Activated naive CD4-positive, alpha-beta T cell treated with anti-CD3 and anti-CD28 coated beads, Interleukin-2, amount 50 U/mL, for 24 hours (primary cell): ENCODE measurements at regions not wholly inside any gene's neighbourhood (a gene's known extent, or its start where the extent isn't known, plus 50 kb on each side); places are given as distances from the start of the nearest gene placed in this dataset.
"Not testable (repeated sequence)": the region's sequence is repeated elsewhere in the genome, so short reads cannot be mapped to it uniquely, and the experiment has no call there.

ENCODE experiments used
- H3K27ac Mint-ChIP-seq: one replicate; pipeline ENCODE4 v1.8.0; 2021; ENCODE audit warnings: mild to moderate bottlenecking, mixed read lengths
- H3K27me3 Mint-ChIP-seq: one replicate; pipeline ENCODE4 v1.8.0; 2021; ENCODE audit warnings: mixed read lengths
- H3K36me3 Mint-ChIP-seq: one replicate; pipeline ENCODE4 v1.8.0; 2021; ENCODE audit warnings: mixed read lengths
- H3K4me1 Mint-ChIP-seq: one replicate; pipeline ENCODE4 v1.8.0; 2021; ENCODE audit warnings: mixed read lengths
- H3K4me3 Mint-ChIP-seq: one replicate; pipeline ENCODE4 v1.8.0; 2021; ENCODE audit warnings: mild to moderate bottlenecking, mixed read lengths
- H3K9me3 Mint-ChIP-seq: one replicate; pipeline ENCODE4 v1.8.0; 2021; ENCODE audit warnings: mixed read lengths

DNA sequence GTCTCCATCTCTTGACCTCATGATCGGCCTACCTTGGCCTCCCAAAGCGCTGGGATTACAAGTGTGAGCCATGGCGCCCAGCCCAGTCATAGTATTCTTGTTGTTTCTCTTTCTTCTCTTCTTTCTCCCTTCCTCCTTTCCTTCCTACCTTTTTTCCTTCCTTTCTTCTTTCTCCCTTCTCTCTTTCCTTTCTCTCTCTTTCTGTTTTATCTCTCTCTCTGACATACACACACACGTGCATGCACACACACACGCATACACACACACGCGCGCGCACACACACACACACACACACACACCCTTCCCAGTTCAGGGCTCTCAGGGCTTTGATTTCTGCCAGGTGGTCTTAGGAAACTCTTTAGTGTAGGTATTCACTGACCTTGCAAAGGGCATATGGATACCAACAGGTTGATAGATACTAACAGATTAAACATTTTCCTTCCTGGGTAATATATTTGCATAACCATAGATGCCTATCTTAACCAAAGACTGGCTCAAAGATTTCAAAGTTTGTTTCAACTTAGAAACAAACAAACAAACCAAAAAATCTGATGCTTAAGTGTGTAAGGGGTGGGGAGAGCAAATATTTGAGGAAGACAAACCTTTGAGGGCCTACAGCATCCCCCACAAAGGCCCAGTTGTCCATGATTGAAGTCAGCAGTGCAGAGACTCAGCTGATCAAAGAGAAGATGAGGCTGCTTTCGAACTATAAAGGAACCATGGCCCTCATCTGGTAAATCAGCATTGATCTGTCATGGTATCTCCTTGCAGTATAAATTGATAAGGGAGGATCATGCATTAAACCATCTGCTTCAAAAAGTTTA, 288.2 kb upstream of the SEMA6A start:
- no peaks in the 10 kb centered on the region for H3K4me1 Mint-ChIP-seq
- no peaks in the 10 kb centered on the region for H3K36me3 Mint-ChIP-seq
- H3K27ac Mint-ChIP-seq, result no peak overlapping the region
- no peaks in the 10 kb centered on the region for H3K9me3 Mint-ChIP-seq
- no peak overlapping the region for H3K4me3 Mint-ChIP-seq
- peaks cover 3% of the 10 kb centered on the region for H3K27me3 Mint-ChIP-seq

DNA sequence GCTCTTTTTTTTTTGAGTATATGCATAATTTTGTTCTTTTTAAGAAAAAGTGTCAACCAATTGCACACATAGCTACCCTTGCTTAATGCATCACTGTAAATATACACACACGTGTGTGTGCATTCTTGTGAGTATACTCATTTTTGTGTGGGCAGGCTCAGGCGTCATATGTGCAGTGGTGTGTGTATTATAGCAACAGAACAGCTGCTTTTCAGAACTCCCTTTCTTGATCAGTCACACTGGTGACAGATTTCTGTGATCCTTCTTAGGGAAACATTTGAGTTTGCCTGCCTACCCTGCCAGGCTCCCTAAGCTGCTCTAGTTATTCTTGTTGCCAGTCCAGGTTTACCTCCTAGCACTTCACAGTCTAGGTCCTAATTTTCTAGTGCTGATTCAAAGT, 287.0 kb upstream of the SEMA6A start:
- Mint-ChIP-seq H3K4me3 (no peak overlapping the region), H3K36me3 (no peaks in the 10 kb centered on the region), H3K27ac (no peak overlapping the region), H3K27me3 (peaks cover 3% of the 10 kb centered on the region), H3K4me1 (no peaks in the 10 kb centered on the region), H3K9me3 (no peaks in the 10 kb centered on the region)

DNA sequence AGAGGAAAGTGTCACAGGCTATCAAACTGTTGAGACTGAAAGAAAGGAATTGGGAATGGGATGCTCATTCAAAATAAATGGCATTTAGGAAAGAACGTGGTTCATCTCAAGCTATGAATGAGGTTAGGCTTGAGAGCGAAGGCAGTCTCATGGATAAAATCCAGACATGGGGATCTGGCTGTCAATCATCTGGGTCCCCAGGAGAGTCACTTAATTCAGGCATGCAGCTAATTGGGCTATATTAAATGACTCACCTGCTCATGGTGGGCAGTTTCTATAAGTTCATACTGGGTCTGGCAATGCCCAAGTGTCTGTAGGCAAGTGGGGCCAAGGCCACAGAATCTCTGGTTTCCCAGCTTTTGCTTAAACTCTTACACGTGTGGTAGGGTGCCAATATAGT, 286.5 kb upstream of the SEMA6A start:
- H3K36me3 Mint-ChIP-seq, result no peaks in the 10 kb centered on the region

DNA sequence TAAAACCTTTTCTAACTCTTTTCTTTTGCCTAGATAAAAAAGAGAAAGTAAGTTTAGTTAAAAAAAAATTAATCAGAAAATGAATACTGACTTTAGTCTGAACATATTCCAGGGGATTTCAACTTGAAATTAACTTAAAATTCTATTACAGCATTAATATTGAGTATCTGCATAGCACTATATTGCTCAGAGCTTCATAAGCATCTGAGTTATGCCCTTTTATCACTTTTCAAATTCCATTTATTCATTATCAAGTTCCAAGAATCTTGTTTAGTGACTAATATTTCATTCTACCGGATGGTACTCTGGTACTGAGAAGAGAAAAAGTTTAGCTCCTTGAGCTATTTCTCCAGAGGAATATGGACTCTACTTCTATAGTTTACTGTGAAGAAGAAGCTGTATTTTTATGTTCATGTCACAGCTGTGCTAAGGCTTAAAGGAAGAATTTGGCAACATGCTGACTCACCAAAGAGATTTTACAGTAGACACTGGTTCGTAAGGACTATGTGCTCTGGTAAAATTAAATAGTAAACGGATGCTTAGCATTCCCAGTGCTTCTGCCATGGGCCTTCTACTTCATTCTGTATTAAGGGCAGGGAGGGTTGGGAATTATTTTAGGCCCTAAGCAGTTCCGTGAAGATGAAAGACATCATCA, 285.2 kb upstream of the SEMA6A start:
- Mint-ChIP-seq H3K27me3 (peaks cover 3% of the 10 kb centered on the region), H3K9me3 (no peaks in the 10 kb centered on the region), H3K27ac (no peak overlapping the region), H3K36me3 (no peaks in the 10 kb centered on the region), H3K4me3 (no peak overlapping the region), H3K4me1 (no peaks in the 10 kb centered on the region)

More for the DNA sequence above, 286.5 kb upstream of the SEMA6A start:
- Mint-ChIP-seq H3K4me1 (no peaks in the 10 kb centered on the region), H3K4me3 (no peak overlapping the region), H3K9me3 (no peaks in the 10 kb centered on the region), H3K27ac (no peak overlapping the region), H3K27me3 (peaks cover 3% of the 10 kb centered on the region)

DNA sequence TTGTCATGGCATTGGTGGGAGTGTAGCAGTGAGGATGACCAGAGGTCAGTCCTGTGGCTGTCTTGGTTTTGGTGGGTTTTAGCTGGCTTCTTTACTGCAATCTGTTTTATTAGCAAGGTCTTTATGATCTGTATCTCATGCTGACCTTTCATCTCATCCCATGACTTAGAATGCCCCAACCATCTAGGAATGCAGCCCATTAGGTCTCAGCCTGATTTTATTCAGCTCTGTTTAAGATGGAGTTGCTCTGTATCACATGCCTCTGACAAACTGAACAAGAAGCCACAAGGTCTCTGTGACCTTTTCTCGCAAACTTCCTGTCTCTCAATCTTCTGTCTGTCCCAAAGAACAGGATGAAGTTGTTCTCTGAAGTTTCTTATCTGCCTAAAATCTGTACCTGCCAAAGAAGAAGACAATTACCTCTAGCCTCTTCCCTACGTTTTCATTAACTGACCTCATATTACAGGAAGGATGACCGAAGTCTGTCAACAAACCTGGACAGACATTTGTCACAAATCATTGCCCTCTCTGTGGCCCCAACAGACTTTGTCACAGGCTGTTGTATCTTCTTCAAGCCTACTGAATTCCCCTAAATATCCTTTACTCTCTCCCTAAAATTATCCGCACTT, 284.2 kb upstream of the SEMA6A start:
- no peaks in the 10 kb centered on the region for H3K4me1 Mint-ChIP-seq
- H3K27ac Mint-ChIP-seq, result no peak overlapping the region
- no peaks in the 10 kb centered on the region for H3K9me3 Mint-ChIP-seq
- no peaks in the 10 kb centered on the region for H3K36me3 Mint-ChIP-seq
- H3K27me3 Mint-ChIP-seq, result peaks cover 3% of the 10 kb centered on the region
- H3K4me3 Mint-ChIP-seq, result no peak overlapping the region

DNA sequence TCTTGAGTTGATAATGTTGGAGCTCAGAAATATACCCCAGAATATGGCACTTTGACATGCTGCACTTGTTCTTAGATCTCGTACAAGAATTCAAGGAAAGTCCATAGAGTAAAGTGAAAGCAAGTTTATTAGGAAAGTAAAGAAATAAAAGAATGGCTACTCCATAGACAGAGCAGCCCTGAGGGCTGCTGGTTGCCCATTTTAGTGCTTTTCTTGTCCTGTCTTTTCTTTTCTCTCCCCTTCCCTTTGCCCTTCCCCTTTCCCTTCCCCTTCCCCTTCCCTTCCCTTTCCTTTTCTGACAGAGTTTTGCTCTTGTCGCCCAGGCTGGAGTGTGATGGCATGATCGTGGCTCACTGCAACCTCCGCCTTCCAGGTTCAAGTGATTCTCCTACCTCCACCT, 283.4 kb upstream of the SEMA6A start:
- not testable (repeated sequence) for H3K27ac Mint-ChIP-seq, H3K4me3 Mint-ChIP-seq, H3K27me3 Mint-ChIP-seq, H3K9me3 Mint-ChIP-seq, H3K36me3 Mint-ChIP-seq, H3K4me1 Mint-ChIP-seq

DNA sequence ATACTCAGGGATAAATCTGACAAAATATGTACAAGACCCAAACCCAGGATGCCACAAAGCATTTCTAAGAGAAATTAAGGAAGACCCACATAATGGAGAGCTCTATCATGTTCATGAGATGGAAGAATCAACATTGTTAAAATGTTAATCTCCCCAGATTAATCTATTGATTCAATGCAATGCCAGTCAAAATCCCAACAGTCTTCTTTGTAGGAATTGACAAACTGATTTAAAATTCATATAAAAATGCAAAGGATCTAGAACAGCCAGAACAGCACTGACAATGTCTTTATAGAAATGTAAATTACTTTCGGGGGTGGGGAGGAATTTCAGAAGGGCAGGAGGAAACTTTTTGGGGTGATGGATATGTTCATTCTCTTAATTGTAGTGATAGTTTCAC, 281.6 kb upstream of the SEMA6A start:
- Mint-ChIP-seq H3K4me1 (no peaks in the 10 kb centered on the region), H3K27me3 (peaks cover 2% of the 10 kb centered on the region), H3K27ac (no peak overlapping the region), H3K9me3 (no peaks in the 10 kb centered on the region), H3K36me3 (no peaks in the 10 kb centered on the region), H3K4me3 (no peak overlapping the region)

DNA sequence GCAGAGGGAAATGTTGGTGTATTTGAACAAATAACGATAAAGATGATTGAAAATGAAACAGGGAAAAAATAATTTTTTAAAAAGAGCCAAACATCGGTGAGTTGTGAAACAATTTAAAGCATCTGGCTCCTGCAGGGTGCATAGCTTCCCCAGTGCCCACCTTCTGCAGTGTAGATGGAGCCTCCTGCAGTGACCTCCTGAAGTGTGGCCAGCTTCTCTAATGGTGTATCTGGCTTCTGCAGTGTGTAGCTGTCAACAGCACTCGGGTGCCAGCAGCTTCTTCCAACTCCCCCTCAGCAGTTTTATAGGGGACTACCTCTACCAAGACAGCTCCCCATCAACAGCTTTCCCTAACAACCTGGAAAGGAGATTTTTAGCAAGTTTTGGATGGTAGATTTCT, 279.4 kb upstream of the SEMA6A start:
- no peaks in the 10 kb centered on the region for H3K36me3 Mint-ChIP-seq
- no peak overlapping the region for H3K4me3 Mint-ChIP-seq
- H3K4me1 Mint-ChIP-seq, result no peaks in the 10 kb centered on the region
- no peak overlapping the region for H3K27ac Mint-ChIP-seq
- no peaks in the 10 kb centered on the region for H3K9me3 Mint-ChIP-seq
- H3K27me3 Mint-ChIP-seq, result peaks cover 2% of the 10 kb centered on the region

DNA sequence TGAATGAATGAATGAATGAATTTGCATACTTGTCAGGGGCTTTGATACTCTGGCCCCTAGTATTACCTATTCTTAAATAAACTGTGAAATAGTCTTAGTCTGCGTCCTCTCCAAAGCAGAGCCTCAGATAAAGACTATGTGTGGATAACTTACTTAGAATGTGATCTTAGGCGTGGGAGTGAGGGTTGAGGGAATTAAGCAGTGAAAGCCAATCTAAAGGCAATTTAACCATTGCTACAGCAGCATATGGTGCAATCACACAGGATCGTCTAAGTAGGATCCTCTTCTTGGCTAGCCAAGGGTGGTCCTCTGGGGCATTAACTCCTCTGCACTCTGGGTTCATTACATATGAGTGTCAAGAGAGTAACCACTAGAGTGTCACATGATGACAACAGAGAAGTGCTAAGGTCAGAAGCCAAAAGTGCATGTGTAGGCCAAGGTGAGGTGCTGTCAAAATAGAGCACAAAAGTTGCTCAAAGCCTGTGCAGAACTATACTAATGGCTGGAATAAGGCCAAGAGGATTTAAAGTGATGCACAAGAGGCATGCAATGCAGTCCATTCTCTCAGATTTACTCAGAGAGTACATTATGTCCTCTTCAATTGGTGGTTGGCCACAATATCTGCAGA, 274.4 kb upstream of the SEMA6A start:
- H3K4me1 Mint-ChIP-seq, result no peaks in the 10 kb centered on the region
- H3K4me3 Mint-ChIP-seq, result no peak overlapping the region
- H3K27me3 Mint-ChIP-seq, result peaks cover 2% of the 10 kb centered on the region
- no peak overlapping the region for H3K27ac Mint-ChIP-seq
- H3K9me3 Mint-ChIP-seq, result peaks cover 5% of the 10 kb centered on the region
- no peaks in the 10 kb centered on the region for H3K36me3 Mint-ChIP-seq

DNA sequence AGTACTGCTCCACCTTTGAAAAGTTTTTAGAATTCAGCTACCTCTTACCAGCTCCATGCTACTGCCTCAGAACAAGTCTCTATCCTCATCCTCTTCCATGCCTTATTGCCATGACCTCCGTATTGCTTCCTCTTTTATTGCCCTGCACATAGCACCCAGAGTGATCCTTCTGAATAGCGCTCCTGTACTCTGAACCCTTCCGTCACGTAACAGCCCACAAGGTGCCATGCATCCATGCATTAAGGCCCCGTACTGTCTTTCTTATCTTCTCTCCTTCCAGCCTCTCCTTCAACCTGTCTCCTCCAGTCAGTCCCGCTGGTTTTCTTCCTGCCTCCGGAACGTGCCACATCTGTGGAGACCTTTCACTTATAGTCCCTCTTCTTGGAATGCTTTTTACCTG, 273.3 kb upstream of the SEMA6A start:
- Mint-ChIP-seq H3K36me3 (no peaks in the 10 kb centered on the region), H3K4me1 (no peaks in the 10 kb centered on the region), H3K9me3 (peaks cover 5% of the 10 kb centered on the region), H3K4me3 (no peak overlapping the region), H3K27me3 (peaks cover 2% of the 10 kb centered on the region), H3K27ac (no peak overlapping the region)

DNA sequence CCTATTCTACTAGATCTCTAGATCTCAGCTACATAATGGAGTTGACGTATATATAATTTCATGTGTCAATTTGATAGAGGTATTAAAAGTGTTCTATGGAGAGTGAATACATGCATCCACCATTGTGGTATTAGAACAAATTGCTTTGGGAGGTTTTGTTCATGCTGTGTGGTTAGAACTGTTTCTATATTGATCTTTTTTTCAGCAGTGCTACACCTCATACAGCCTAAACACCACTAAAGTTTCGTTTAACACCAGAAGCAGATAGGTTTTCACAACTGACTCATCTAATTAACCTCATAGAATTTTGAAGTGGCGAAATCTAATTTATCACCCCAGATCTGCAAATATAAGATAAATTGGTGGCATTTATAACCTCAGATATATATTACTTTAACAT, 269.4 kb upstream of the SEMA6A start:
- Mint-ChIP-seq H3K9me3 (peaks cover 5% of the 10 kb centered on the region), H3K27me3 (no peaks in the 10 kb centered on the region), H3K4me1 (no peaks in the 10 kb centered on the region), H3K36me3 (no peaks in the 10 kb centered on the region), H3K4me3 (no peak overlapping the region), H3K27ac (no peak overlapping the region)

DNA sequence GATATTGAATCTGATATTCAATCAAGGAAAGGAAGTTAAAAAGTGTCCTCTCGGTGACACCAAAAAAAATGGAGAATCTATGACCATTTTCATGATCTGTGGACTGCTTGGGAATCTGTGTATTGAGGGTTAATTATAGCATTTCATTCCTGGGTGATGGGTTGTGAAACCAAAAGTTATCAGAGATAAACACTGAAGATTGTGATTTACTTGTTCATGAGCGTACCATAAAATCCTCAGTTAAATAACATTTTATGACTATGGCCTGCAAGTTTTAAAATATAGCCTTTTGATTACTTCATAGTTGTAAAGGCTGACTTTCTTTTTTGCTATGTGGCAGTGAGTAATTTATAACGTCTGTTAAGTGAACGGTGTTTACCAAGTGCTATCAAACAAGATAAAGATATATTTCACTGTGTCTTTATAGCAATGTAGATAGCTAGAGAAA, 267.9 kb upstream of the SEMA6A start:
- no peaks in the 10 kb centered on the region for H3K4me1 Mint-ChIP-seq
- no peak overlapping the region for H3K4me3 Mint-ChIP-seq
- no peaks in the 10 kb centered on the region for H3K27me3 Mint-ChIP-seq
- H3K36me3 Mint-ChIP-seq, result no peaks in the 10 kb centered on the region
- peaks cover 5% of the 10 kb centered on the region for H3K9me3 Mint-ChIP-seq
- no peak overlapping the region for H3K27ac Mint-ChIP-seq

DNA sequence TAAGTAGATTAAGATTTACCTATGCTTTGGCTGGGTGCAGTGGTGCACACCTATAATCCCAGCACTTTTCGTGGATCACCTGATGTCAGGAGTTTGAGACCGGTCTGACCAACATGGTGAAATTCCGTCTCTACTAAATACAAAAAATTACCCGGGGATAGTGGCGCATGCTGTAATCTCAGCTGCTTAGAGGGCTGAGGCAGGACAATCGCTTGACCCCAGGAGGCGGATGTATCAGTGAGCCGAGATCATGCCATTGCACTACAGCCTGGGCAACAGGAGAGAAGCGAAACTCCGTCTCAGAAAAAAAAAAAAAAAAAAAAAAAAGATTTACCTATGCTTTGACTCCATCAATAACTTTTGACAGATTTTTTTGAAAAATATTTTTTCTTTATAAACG, 267.1 kb upstream of the SEMA6A start:
- Mint-ChIP-seq H3K9me3 (peaks cover 5% of the 10 kb centered on the region), H3K27me3 (no peaks in the 10 kb centered on the region), H3K4me1 (no peaks in the 10 kb centered on the region), H3K4me3 (no peak overlapping the region), H3K27ac (no peak overlapping the region), H3K36me3 (no peaks in the 10 kb centered on the region)

DNA sequence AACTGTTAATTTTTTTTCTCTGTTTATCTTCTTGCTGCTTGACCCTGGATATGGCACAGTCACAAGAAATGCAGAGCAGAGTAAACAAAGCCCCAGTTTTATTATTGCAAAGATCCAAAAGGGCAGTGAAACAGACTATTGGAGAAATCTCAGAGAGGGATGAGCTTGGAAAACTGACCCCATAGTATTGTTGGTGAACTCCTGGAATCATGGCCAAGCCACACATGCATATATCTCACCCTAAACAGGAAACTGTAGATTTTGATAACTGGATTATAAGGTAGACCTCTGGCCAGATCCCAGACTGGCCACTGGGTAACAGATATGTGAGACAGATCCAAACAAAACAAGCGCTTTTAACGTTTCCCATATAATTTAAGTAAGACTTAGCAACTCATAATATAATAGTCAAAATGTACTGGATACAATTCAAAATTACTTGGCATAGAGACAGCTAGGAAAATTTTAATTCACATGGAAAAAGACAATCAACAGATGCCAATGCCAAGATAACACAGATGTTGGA, 263.5 kb upstream of the SEMA6A start:
- Mint-ChIP-seq H3K36me3 (no peaks in the 10 kb centered on the region), H3K4me1 (no peaks in the 10 kb centered on the region), H3K9me3 (no peaks in the 10 kb centered on the region), H3K4me3 (no peak overlapping the region), H3K27ac (no peak overlapping the region), H3K27me3 (no peaks in the 10 kb centered on the region)

DNA sequence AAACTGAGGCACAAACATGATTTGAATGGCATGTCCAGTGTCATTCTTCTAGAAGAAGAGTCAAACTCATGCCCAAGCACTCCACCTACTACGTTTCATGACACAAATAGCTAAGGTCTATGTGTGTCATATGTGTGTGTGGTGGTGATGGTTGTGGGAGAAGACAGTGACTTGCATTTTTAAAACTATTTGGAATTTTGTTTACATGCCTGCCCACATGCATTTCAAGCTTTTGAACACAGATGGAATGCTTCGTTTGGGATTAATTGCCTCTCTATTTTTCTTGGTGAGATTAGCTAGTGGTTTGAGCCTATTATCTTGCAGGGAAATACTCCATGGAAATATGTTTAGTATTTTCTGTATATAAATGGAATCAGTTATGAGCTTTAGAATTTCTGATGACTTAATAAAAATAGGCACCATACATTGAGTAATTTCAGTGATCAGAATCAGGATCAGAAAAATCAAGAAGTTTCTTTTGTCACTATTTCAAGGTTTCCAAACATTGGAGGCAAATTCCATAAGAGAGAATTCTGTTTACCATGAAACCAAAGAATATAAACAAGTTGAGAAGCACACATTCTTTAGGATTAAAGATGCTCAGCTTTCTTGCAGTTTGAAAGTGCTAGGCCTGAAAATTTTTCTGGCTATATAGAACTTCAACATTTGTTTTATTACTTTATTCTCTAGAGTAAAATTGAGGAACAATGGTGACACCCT, 260.3 kb upstream of the SEMA6A start:
- H3K36me3 Mint-ChIP-seq, result no peaks in the 10 kb centered on the region
- no peak overlapping the region for H3K4me3 Mint-ChIP-seq
- no peak overlapping the region for H3K27ac Mint-ChIP-seq
- H3K4me1 Mint-ChIP-seq, result no peaks in the 10 kb centered on the region
- H3K9me3 Mint-ChIP-seq, result no peaks in the 10 kb centered on the region
- H3K27me3 Mint-ChIP-seq, result peaks cover 1% of the 10 kb centered on the region
